Sciatic nerve (tissue), 2 donors: ENCODE measurements at regions not wholly inside any gene's neighbourhood (a gene's known extent, or its start where the extent isn't known, plus 50 kb on each side); places are given as distances from the start of the nearest gene placed in this dataset.
"Not testable (repeated sequence)": the region's sequence is repeated elsewhere in the genome, so short reads cannot be mapped to it uniquely, and the experiment has no call there.

Experiments
- ATAC-seq: fragments of 200-7000 bp; cut with Tn5 transposase; one replicate; pipeline ENCODE4 v1.9.1; 2020; ENCODE audit warnings: mild to moderate bottlenecking, moderate library complexity
- DNase-seq: peaks from one replicate; pipeline ENCODE4 v3.0.0-alpha.2; 2020; ENCODE audit warnings: low spot score
- intact Hi-C: fragments of 100-400 bp; cut with DNase I; formaldehyde crosslinking; loops from one replicate; pipeline ENCODE4 v1.14.2; 2022
- donor health status: DM: no; HTN: no; CAD: no.
- donor health status: DM: no; HTN: no; CAD: no.

DNA sequence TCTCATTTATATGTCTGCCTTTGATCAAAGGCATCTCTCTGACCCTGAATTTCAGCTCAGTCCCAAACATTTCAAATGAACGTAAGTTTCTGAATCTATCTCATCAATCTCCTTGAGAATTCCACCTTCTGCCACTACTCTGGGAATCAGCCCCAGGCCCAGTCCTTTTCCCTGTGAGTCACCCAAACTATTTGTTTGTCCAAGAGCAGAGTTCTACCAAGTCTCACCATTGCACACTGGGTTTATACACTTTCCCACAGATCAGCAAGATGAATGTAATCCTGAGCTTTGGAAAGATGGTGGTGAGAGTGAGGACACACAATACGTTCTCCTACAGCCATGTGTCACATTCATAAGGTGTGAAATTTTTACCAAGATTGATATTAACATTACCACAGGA, 251.3 kb upstream of the VWC2 start:
- ATAC-seq: no peak
- intact Hi-C loops: no loop called here
- no peak for DNase-seq

DNA sequence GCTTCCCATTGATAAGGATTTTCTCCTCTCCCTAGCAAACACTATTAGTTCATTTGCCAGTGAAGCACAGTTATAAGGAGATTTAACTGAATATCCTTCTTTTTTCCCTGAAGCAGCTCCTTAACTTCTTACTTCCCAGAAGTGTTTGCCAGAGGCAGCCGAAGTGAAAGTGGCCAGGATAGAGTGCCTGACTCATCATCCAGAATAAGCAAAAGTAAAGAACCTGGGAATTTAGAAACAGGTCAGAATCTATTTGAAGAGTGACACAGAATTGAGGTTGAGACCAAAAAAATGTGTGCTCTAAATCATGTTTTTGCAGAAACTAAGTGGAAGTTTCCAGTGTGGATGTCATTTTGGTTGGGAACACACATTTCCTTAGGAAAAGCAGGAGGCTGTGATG, 249.6 kb upstream of the VWC2 start:
- DNase-seq (no peak), ATAC-seq (no peak)
- intact Hi-C loops: no loop called here

DNA sequence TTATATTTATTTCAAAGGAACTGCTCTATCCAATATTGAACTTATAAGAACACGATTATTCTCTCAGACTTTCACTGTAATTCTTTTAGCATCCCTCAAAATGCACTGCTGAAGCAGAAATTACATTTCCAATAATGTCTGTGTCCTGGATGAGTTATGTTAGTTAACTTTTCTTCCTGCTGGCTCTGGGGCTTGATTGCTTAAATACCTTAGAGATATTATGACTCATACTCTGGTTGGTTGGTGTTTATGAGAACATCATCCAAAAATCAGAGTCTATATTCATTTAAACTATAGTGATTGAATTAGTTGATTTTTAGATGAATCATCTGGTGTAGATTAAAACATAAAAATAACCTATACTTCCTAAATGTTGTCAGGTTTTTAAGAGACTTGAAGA, 246.3 kb upstream of the VWC2 start:
- DNase-seq: no peak
- intact Hi-C loops: no loop called here
- no peak for ATAC-seq

DNA sequence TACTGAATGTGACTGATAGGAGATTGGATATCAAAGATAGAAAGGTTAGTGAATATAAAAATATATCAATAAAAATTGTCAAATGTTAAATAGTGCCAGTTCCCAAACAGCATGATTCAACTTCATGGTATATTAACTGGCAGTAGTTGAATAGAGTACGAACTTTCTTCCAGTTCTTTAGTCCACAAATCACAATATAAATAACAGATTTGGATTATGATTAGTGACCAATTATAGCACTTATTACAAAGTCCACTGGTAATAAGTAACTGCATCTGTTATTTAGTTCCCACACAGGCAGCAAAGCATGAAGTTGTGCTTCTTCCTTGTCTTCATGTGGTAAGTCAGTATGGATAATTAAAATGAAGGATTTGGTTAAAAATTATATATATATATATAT, 243.0 kb upstream of the VWC2 start:
- DNase-seq (no peak), ATAC-seq (no peak)
- intact Hi-C loops: no loop called here

DNA sequence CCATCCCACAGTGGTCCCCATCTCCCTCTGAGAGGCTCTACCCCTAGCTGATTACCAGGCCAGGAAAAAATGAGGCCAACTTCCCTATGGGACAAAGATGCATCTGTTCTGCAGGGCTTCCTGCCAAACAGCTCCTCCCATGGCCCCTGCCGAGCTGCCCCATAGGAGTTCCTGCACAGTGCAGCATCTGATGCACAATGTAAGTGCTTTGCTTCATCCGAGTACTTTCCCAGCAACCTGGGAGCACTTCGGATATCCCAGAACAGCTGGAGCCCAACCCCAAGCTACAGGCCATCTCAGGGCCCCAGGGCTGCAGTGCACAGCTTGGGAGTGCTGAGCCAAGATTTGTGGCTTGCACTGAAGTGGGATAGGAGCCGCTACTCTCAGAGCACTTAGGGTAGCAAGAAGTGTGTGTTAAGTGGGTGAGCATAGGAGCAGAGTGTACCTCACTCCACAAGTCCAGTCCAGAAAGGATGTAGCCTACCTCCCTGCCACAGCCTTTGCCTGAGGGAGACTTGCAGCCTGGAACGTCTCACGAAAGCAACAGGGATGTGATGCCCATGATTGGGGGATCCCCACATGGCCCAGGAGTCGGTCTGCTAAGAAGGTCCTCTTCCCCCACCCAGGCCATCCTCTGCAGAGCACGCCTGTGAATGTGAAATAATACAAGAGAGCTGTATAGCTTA, 209.6 kb upstream of the VWC2 start:
- ATAC-seq (no peak), DNase-seq (no peak)
- intact Hi-C loops: no loop called here

DNA sequence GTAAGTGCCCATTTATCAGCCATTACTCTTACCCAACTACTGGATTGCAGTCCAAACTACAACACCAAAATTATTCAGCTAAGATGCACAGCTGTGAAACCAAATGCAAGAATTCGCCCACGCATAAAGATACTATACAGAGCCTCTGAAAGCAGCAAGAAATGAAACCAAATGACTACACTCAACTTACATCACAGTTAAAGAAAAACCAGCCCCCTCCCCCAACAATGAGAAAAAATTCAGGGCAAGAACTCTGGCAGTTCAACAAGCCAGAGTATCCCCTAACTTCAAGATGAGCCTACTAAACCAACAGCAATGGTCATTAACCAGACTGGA, 209.1 kb upstream of the VWC2 start:
- ATAC-seq: no peak
- no peak for DNase-seq
- intact Hi-C loops: no loop called here

DNA sequence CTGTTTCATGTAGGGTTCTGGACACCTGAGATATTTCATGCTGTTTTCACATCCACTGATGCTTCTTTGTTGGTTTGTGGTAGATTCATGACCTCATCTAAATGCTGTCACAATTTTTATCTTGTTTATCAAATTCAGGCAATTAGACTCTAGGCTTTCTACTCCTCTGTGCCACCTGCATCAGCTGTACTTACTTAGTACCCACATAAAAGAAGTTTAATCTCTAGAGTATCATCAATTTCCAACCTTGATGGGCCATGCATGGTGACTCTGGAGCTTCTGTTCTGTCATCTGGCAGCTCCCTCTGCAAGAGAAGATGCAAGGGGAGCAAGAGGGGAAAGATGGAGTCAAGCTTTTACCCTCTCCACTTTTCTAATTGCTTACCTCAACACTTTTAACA, 195.9 kb upstream of the VWC2 start:
- intact Hi-C loops: no loop called here
- DNase-seq: no peak
- ATAC-seq: no peak

DNA sequence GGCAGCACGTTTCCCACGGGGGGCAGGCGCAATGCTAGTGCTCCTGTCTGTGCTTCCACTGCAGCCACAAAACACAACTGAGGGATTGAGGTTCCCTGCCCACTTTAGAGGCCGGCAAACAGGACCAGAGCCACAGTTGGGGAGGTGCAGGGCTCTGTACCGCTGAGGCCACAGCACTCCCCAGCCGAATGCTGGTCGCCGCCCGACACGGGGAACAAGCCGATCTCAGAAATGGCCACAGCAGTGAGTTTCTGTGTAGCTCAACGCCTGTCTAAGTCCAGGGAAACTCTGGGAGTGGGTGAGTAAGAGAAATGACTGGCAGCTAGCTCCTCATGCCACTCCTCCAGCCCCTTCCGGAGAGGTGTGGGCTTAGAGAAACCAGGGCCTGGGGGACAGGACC, 194.0 kb upstream of the VWC2 start:
- ATAC-seq (no peak), DNase-seq (no peak)
- intact Hi-C loops: no loop called here

DNA sequence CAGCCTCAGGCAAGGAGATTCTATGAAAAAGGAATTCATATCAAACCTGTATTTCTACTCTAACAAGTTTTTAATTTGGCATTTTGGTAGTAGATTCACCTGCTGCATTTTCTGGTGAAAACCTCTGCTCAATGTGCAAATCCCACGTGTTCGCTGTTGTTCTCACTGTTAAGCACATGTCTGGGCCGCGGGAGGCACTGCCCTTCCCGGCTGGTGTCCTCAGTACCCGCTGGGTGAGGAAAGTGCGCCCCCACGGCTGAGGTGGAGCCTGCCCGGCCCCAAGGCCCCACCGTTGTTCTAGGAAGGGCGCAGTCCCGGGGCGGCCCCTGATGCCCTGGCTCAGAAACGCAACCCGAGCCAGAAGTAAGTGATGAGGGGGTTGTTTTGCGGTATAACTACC, 193.4 kb upstream of the VWC2 start:
- intact Hi-C loops: loop anchor here (2.0 kb wide), 1 partner anchor 367 kb away; no protein-coding TSS in a partner anchor
- no peak for DNase-seq
- no peak for ATAC-seq

DNA sequence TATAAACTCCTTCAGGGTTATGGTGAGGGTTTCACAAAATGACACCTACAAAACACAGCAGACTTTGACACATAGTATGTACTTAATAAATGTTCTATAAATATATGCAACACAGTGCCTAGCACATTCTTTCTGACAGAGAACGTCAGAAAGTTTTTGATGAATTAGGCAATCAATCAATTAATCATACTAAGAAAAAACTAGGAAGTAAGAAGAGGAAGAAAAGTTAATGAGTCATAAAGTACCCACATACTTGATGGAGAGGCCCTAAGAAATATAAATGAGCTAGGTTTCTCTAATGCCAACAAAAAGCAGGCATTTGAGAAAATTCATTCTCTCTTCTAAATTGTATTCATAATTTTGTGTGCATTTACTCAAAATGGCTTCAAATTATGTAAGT, 192.7 kb upstream of the VWC2 start:
- ATAC-seq: no peak
- intact Hi-C loops: loop anchor here (2.0 kb wide), 1 partner anchor 368 kb away; no protein-coding TSS in a partner anchor

DNA sequence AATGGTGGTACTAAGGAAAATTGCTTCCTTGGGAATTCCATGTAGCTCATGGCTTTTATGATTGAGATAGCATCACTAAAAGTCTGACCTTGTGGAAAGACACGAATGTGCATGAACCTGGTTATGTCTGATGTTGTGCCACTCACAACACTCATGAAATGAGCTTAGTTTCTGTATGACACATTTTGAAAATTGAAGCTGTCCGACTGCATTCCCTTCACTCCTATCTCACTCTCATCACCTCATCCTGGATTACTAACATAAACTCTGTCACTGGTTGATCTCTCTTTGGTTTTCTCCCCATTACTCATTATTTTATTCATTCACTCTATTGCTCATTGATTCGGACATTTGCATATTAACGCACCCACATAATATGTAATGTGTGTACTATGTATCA, 190.0 kb upstream of the VWC2 start:
- intact Hi-C loops: no loop called here
- ATAC-seq (no peak), DNase-seq (no peak)

More for the DNA sequence above, 192.7 kb upstream of the VWC2 start:
- DNase-seq: no peak

DNA sequence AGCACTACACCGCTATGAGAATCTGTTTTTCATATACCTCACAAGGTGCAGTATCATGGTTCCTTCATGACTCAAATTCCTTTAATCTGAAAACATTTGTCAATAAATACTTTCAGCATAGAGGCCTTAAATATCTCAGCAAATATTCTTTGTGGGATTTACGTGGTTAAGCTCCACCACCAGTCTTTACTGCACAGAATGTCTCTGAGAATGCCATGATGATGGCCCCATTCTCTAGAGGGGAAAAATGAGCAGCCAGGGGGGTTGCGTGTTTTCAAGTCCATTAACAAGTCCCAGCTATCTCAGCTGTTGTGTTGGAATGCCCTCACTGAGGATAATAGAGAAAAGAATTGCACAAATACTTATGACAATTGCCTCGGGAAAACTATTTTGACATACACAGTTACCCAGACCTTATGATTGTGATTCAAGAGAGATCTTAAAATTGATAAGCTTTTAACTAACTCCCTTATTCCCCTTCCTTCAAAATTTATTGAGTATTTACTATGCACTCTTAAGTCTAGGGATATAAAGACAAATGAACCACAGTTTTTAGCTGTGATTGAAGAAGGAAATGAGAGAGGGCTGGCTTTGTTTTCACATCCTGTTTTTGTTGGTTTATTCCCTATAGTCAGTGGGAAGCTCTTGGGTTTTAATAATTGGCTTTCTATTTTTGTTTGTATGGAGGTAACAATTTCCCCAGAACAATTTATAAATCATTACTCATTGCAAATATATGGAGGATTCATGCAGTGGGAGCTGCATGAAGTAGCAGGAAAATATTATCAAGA, 176.5 kb upstream of the VWC2 start:
- ATAC-seq: no peak
- intact Hi-C loops: no loop called here
- no peak for DNase-seq

DNA sequence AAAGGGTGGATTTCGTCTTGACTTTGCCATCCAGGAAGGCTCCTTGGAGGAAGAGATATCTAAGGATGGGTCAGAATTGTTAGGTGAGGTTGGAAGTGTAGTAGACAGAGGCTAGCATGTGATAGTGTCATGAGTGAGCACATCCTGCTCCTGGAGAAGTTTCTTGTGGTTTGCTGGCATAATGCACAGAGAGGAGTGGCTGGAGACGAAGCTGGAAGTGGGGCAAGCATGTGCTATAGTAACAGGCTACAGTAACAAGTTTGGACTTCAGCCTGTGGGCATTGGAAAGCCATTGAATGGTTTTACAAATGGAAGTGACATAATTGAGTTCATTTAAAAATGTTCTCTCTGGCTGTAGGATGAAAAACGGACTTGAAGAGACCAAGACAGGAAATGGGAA, 175.6 kb upstream of the VWC2 start:
- intact Hi-C loops: no loop called here
- ATAC-seq (no peak), DNase-seq (no peak)

DNA sequence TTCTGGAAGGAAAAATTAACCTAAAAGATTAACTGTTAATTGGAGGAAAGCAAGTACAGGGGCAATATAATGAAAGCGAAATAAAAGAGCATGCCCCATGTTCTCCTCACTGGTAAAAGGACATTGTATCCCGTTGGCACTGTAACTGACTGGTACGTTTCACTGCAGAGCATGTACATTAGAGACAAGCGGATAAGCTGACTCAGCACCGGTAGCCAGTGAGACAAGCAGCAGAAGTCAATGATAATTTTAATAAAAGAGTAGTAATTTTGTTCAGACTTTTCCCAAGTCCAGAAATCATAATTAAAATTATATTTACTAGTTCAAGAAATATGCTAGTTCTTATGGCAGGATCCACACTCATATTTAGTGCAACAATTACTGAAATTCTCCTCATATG, 161.5 kb upstream of the VWC2 start:
- intact Hi-C loops: no loop called here
- DNase-seq (no peak), ATAC-seq (no peak)

DNA sequence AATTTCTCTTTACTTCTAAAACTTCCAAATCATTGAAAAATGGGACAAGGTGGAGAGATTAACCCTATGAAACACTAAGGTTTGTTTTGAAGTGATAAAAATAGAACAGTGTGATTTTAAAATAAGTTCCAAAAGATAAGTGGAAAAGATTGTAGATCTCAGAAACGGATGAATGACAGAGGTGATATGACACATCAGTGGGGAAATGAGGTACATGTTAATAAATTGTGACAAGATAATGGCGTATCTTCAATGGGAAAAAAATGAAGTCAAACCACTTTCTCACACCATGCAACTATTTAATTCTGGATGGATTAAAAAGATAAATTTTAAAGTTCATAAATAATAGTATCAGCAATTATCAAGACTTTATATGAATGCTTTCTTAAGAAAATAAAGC, 159.7 kb upstream of the VWC2 start:
- no peak for ATAC-seq
- intact Hi-C loops: no loop called here

DNA sequence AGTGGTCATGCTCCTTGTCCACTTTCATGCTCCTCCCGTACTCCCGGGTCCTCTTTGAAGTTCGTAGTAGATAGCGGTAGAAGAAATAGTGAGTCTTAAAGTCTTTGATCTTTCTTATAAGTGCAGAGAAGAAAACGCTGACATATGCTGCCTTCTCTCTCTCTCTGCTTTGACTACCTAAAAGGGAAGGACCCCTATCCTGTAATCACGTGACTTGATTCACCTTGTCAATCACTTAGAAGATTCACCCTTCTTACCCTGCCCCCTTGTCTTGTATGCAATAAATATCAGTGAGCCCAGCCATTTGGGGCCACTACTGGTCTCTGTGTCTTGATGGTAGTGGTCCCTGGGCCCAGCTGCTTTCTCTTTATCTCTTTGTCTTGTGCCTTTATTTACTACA, 158.5 kb upstream of the VWC2 start:
- ATAC-seq, DNase-seq, intact Hi-C loops: not testable (repeated sequence)

More for the DNA sequence above, 159.7 kb upstream of the VWC2 start:
- no peak for DNase-seq

DNA sequence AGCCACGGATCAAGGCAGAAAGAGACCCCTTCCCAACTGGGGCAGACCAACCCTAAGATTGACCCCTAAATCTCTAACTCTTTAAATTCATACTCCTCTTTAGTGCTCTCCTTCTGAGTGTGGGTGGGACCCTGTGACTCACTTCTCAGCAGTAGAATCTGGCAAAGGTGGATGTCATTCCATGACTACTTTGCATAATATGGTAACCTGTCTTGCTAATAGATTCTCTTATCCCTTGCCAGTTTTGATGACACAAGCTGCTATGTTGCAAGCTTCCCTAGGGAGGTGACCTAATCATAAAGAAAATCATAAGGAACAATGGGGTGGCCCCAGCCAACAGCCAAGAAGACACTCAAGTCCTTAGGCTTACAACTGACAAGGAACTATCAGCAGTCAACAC, 155.4 kb upstream of the VWC2 start:
- DNase-seq (no peak), ATAC-seq (no peak)
- intact Hi-C loops: no loop called here

DNA sequence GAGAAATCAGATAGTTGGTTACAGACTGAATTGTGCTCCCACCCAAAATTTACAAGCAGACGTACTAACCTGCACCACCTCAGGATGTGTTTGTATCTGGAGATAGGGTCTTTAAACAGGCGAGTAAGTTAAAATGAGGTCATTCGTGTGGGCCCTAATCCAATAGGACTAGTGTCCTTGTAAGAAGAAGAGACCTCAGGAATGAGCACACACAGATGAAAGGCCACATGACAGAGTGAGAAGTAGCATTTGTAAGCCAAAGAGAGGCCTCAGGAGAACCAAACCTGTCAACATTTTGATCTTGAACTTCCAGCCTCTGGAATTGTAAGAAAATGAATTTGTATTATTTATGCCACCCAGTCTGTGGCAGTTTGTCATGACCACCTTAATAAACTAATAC, 149.5 kb upstream of the VWC2 start:
- intact Hi-C loops: no loop called here
- DNase-seq (no peak), ATAC-seq (no peak)

DNA sequence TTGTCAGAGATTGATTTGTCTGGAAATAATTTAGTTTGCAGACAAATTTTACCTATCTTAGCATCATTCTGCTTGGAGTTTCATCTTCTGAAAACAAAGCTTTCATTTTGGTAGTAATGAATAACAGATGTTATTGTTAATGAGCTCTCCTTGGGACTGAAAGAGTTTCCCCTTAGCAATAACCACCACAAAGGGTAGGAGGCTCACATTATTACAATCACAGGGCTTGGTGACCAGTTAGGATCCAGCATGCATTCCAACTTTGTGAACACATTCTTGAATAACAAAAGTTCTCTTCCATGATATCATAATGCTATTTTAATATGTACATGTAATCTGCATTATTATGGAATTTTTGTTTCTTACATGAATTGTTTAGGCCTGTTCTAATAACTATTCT, 148.8 kb upstream of the VWC2 start:
- ATAC-seq (peak; percentile 53), DNase-seq (no peak)
- intact Hi-C loops: no loop called here

DNA sequence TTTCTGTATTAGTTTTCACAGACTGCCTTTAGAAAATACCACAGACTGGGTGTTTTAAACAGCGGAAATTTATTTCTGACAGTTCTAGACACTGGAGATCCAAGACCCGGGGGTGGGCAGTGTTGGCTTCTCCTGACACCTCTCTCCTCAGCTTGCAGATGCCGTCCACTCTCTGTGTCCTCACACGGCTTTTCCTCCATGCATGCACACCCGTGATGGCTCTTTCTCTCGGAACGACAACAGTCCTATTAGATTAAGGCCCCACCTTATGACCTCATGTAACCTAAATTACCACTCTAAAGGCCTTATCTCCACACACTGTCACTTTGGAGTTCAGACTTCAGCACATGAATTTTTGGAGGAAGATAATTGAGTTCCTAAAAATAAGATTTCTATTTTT, 142.9 kb upstream of the VWC2 start:
- DNase-seq (no peak), ATAC-seq (no peak)
- intact Hi-C loops: no loop called here
